Uterus (tissue), 3 donors: ENCODE measurements at regions not wholly inside any gene's neighbourhood (a gene's known extent, or its start where the extent isn't known, plus 50 kb on each side); places are given as distances from the start of the nearest gene placed in this dataset.

Experiments
- DNase-seq, 2 donors: peaks; one replicate each; pipeline ENCODE4 v3.0.0-alpha.2; 2019 to 2020
- H3K27ac ChIP-seq, 2 donors: fragments of 200-600 bp; sonication (generic); 1 replicate in 1 of 2; 2 replicates in 1 of 2; pipeline ENCODE4 v1.5.1; 2016 to 2018
- H3K27me3 ChIP-seq, 2 donors: fragments of 200-600 bp; sonication (generic); one replicate each; pipeline ENCODE4 v1.5.1; 2018 to 2019; ENCODE audit warnings: control low read depth in 1 of 2
- H3K36me3 ChIP-seq, 2 donors: fragments of 200-600 bp; sonication (generic); one replicate each; pipeline ENCODE4 v1.5.1; 2019; ENCODE audit warnings: control low read depth in 1 of 2
- H3K4me1 ChIP-seq, 2 donors: fragments of 200-600 bp; sonication (generic); one replicate each; pipeline ENCODE4 v1.5.1; 2018 to 2019; ENCODE audit warnings: control low read depth in 1 of 2
- H3K4me3 ChIP-seq, 2 donors: fragments of 200-600 bp; sonication (generic); 1 replicate in 1 of 2; 2 replicates in 1 of 2; pipeline ENCODE4 v1.5.1; 2018 to 2019; ENCODE audit warnings: mild to moderate bottlenecking in 1 of 2
- H3K9me3 ChIP-seq, 2 donors: fragments of 200-600 bp; sonication (generic); one replicate each; pipeline ENCODE4 v1.5.1; 2019; ENCODE audit warnings: control low read depth in 1 of 2
- CTCF ChIP-seq, 4 experiments: fragments of 200-600 bp in 2 of 4; fragments of 450-650 bp in 2 of 4; sonication (generic) in 2 of 4; IDR thresholded peaks; one replicate each; pipeline ENCODE4 v1.5.1; 2016 to 2019; ENCODE audit warnings: antibody characterized with exemption in 4 of 4, mild to moderate bottlenecking in 2 of 4, moderate library complexity in 1 of 4
- POLR2A ChIP-seq, 2 donors: fragments of 450-650 bp; IDR thresholded peaks; one replicate each; pipeline ENCODE4 v1.6.1; 2016; ENCODE audit warnings: antibody characterized with exemption in 2 of 2, mild to moderate bottlenecking in 1 of 2, moderate library complexity in 1 of 2
- intact Hi-C: fragments of 100-400 bp; cut with DNase I; formaldehyde crosslinking; loops from one replicate; pipeline ENCODE4 v1.15.1; 2023; ENCODE audit warnings: low total_unique reads
- donor health status: DM: yes; HTN: yes; CAD: no.

DNA sequence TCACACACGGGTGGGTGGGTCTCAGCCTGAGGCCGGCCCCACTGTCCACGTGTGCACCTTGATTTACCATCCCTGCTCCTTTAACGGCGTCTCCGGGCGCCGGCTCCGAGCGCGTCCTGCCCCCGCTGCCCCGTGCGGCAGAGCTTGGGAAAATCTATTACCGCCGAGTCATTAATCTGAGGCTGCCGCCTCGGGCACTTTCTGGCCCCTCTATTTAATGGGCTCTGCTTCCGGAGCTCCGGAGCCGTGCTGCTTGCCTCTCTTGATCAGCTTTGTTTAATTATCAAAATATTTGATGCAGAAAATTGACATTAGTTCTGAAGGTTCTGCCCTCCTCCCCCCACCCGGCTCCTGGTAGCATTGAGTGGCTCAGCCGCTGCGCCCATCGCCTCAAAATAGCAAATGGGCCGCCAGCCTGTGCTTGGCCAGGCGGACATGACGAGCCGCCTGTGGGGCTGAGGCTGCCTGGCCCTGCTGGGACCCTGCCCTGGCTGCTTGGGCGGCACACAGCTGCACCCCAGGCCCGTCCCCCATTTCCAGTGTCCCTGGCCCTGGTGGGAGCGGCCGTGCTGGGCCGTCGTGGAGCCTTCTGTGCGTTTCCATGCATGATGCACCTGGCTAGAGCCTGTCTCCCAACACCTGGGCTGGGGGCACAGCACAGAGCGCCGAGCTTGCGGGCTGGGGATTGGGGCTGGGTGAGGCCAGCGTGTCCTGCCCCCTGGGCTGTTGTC, 81.6 kb upstream of the TTC34 start:
- no peak for DNase-seq
- intact Hi-C loops, result no loop called here
- Histone ChIP-seq H3K4me1 (no peaks in the 10 kb centered on the region), H3K4me3 (no peak overlapping the region), H3K9me3 (no peaks in the 10 kb centered on the region), H3K36me3 (no peaks in the 10 kb centered on the region), H3K27me3 (no peaks in the 10 kb centered on the region), H3K27ac (no peak overlapping the region)
- TF ChIP-seq POLR2A (IDR thresholded peaks at IDR 0.05) (no peak), CTCF (IDR thresholded peaks at IDR 0.05) (no peak)

DNA sequence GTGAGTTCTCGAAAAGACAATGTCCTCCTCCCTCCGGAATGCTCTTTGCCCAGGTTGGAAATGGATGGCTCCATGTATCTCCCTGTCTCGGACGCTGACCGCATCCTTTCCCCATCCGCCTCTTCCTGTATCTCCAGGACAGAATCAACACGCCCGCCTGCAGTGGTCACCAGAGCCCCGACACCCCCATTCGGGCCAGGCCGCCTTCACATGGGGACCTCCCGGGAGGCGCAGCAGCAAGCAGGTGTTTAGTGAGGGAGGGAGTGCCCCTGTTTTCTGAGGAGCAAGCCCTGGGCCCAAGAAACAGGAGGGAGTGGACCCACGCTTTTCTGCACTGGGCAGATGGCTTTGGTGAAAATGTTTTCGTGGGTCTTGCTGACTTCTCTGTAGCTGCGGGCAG, 83.5 kb upstream of the TTC34 start:
- peaks cover 0 to 5% of the 10 kb centered on the region in 2 donors for H3K27me3 ChIP-seq
- no peaks in the 10 kb centered on the region for H3K4me1 ChIP-seq
- H3K36me3 ChIP-seq, result no peaks in the 10 kb centered on the region
- intact Hi-C loops, result no loop called here
- TF ChIP-seq POLR2A (IDR thresholded peaks at IDR 0.05), result no peak
- TF ChIP-seq CTCF (IDR thresholded peaks at IDR 0.05), result no peak
- no peak overlapping the region for H3K27ac ChIP-seq
- DNase-seq, result no peak
- H3K4me3 ChIP-seq, result no peak overlapping the region
- no peaks in the 10 kb centered on the region for H3K9me3 ChIP-seq

DNA sequence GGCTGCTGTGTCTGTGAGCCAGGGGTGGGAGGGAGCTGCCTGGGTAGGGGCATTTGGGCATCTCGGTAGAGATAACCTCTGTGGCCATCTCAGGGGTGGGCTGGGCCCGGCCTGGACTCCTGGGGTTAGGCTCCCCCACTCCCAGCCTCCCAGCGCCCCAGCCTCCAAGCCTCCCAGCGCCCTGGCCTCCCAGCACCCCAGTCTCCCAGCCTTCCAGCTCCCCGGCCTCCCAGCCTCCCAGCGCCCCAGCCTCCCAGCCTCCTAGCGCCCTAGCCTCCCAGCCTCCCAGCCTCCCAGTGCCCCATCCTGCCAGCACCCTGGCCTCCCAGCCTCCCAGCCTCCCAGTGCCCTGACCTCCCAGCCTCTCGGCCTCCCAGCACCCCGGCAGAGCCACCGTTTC, 85.1 kb upstream of the TTC34 start:
- no peaks in the 10 kb centered on the region for H3K9me3 ChIP-seq
- H3K27ac ChIP-seq, result no peak overlapping the region
- peaks cover 0 to 5% of the 10 kb centered on the region in 2 donors for H3K27me3 ChIP-seq
- H3K4me1 ChIP-seq, result no peaks in the 10 kb centered on the region
- intact Hi-C loops, result no loop called here
- TF ChIP-seq CTCF (IDR thresholded peaks at IDR 0.05) (no peak), POLR2A (IDR thresholded peaks at IDR 0.05) (no peak)
- H3K4me3 ChIP-seq, result no peak overlapping the region
- no peak for DNase-seq
- H3K36me3 ChIP-seq, result no peaks in the 10 kb centered on the region

DNA sequence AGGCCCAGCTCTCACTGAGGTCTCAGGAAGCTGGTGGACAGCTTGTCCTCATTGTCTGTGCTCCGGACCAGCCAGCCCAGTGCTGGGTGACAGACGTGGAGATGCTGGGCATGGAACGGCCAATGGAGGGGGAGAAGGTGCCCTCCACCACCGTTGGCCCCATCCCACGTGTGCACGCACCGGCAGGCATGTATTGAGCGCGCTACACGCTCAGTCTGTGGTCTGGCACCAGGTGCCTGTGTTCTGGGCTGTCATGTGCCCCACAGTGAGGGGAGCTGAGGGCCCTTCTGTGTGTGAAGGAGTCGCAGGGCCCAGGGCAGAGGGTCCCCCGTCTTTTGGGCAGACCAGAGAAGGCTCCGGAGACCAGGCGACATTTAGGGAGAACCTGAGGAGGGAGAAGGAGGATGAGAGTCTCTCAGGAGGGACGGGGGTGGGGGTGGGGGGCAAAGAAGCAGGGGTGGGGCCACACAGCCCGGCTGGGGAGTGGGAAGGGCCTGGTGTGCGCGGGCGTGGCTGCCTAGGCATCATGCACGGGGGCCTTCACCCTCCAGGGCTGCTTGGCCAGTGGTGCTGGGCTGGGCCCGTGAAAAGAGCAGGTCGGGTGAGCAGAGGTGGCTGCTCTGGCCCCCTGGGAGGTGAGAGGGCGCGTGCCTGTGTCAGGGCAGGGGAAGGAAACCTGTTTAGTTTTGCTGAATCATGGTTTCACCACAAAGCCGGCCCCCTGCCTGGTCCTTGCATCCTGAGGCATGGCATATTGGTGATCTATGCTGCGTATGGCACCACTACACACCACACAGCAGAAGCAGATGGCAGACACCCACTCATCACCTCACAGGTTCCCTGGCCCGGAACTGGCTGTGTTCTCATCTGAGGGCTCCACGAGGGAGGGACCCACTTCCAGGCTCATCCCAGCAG, 86.7 kb upstream of the TTC34 start:
- no peak for TF ChIP-seq POLR2A (IDR thresholded peaks at IDR 0.05)
- TF ChIP-seq CTCF (IDR thresholded peaks at IDR 0.05), result no peak
- H3K4me1 ChIP-seq, result no peaks in the 10 kb centered on the region
- intact Hi-C loops, result no loop called here
- H3K27ac ChIP-seq, result no peak overlapping the region
- H3K36me3 ChIP-seq, result no peaks in the 10 kb centered on the region
- no peak for DNase-seq
- peaks cover 0 to 5% of the 10 kb centered on the region in 2 donors for H3K27me3 ChIP-seq
- H3K4me3 ChIP-seq, result no peak overlapping the region
- no peaks in the 10 kb centered on the region for H3K9me3 ChIP-seq
